ENCODE measurements at regions not wholly inside any gene's neighbourhood (a gene's known extent, or its start where the extent isn't known, plus 50 kb on each side); places are given as distances from the start of the nearest gene placed in this dataset.

GRCh38 chr15:39287322-39288195 lies 293.3 kb upstream of the THBS1 start:
- no peak for ATAC-seq

GRCh38 chr15:39290711-39291435 lies 290.0 kb upstream of the THBS1 start:
- ATAC-seq, result no peak

GRCh38 chr15:39291690-39292089 lies 289.2 kb upstream of the THBS1 start:
- ATAC-seq, result no peak

- ATAC-seq, result no peak
These were observed 283.9 kb upstream of the THBS1 start for GRCh38 chr15:39296955-39297354.

- no peak for ATAC-seq
These were observed 282.5 kb upstream of the THBS1 start for GRCh38 chr15:39298271-39298962.

GRCh38 chr15:39299486-39300267 lies 281.2 kb upstream of the THBS1 start:
- ATAC-seq, result no peak

GRCh38 chr15:39300451-39301153 lies 280.3 kb upstream of the THBS1 start:
- ATAC-seq, result no peak

GRCh38 chr15:39301589-39301999 lies 279.3 kb upstream of the THBS1 start:
- ATAC-seq, result no peak

GRCh38 chr15:39302936-39303335 lies 277.9 kb upstream of the THBS1 start:
- ATAC-seq, result no peak

GRCh38 chr15:39304201-39304841 lies 276.6 kb upstream of the THBS1 start:
- peak; percentile 56 for ATAC-seq

- ATAC-seq, result no peak
These were observed 275.7 kb upstream of the THBS1 start for GRCh38 chr15:39304931-39305728.

- ATAC-seq, result peak; percentile 92
These were observed 270.2 kb upstream of the THBS1 start for GRCh38 chr15:39310633-39311032.

GRCh38 chr15:39312984-39313383 lies 267.9 kb upstream of the THBS1 start:
- peak; percentile 59 for ATAC-seq

- ATAC-seq, result no peak
These were observed 267.4 kb upstream of the THBS1 start for GRCh38 chr15:39313467-39313866.

- ATAC-seq, result no peak
These were observed 267.0 kb upstream of the THBS1 start for GRCh38 chr15:39313881-39314280.

GRCh38 chr15:39315206-39315850 lies 265.6 kb upstream of the THBS1 start:
- no peak for ATAC-seq

- ATAC-seq, result no peak
These were observed 263.7 kb upstream of the THBS1 start for GRCh38 chr15:39317225-39317624.

- no peak for ATAC-seq
These were observed 262.6 kb upstream of the THBS1 start for GRCh38 chr15:39318231-39318630.

- ATAC-seq, result no peak
These were observed 260.5 kb upstream of the THBS1 start for GRCh38 chr15:39320355-39320754.

- no peak for ATAC-seq
These were observed 260.0 kb upstream of the THBS1 start for GRCh38 chr15:39320886-39321285.
